Effector memory CD8-positive, alpha-beta T cell (primary cell): ENCODE measurements at regions not wholly inside any gene's neighbourhood (a gene's known extent, or its start where the extent isn't known, plus 50 kb on each side); places are given as distances from the start of the nearest gene placed in this dataset.

Source experiments
- ATAC-seq: fragments of 150-1000 bp; cut with Tn5 transposase; replicated peaks from 2 replicates; pipeline ENCODE4 v1.10.0; 2021; ENCODE audit warnings: mild to moderate bottlenecking, moderate library complexity
- DNase-seq, 3 experiments: peaks; one replicate each; pipeline ENCODE4 v3.0.0; 2021
- H3K27ac Mint-ChIP-seq, 2 donors: one replicate each; pipeline ENCODE4 v1.8.0; 2022; ENCODE audit warnings: mild to moderate bottlenecking in 2 of 2, mixed read lengths in 2 of 2, moderate library complexity in 2 of 2
- H3K27me3 Mint-ChIP-seq, 2 donors: one replicate each; pipeline ENCODE4 v1.8.0; 2022; ENCODE audit warnings: mixed read lengths in 2 of 2
- H3K36me3 Mint-ChIP-seq: one replicate; pipeline ENCODE4 v1.8.0; 2022; ENCODE audit warnings: mild to moderate bottlenecking, moderate library complexity, mixed read lengths; ENCODE audit not compliant: insufficient read depth
- H3K4me1 Mint-ChIP-seq, 2 donors: one replicate each; pipeline ENCODE4 v1.8.0; 2022; ENCODE audit warnings: low read depth in 2 of 2, mixed read lengths in 2 of 2
- H3K4me3 Mint-ChIP-seq, 2 donors: one replicate each; pipeline ENCODE4 v1.8.0; 2022; ENCODE audit warnings: mild to moderate bottlenecking in 2 of 2, mixed read lengths in 2 of 2, moderate library complexity in 2 of 2
- H3K9me3 Mint-ChIP-seq, 2 donors: one replicate each; pipeline ENCODE4 v1.8.0; 2022; ENCODE audit warnings: mixed read lengths in 2 of 2

DNA sequence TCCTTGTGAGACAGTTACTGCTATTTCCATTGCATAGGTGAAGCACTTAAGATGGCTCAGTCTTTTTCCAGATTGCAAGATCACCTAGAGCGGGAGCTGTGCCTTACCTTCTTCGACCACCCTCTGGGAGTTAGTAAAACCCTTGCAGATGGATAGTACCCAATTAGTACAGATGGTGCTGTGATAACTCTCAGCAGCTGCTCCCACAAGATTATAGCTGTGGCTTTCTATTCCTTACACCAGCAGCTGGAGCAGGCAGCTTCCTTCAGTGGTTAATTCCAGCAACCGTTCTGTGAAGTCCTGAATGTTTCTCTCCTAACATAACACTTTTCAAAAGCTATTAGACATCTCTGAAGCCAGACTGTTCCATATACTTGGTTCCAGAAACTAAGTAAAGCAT is 796.8 kb downstream of the XPNPEP1 start:
- no peak for ATAC-seq
- Mint-ChIP-seq H3K4me1 (no peaks in the 10 kb centered on the region), H3K4me3 (no peak overlapping the region), H3K27me3 (no peaks in the 10 kb centered on the region), H3K9me3 (no peaks in the 10 kb centered on the region), H3K27ac (no peak overlapping the region), H3K36me3 (no peaks in the 10 kb centered on the region)
- DNase-seq = no peak

DNA sequence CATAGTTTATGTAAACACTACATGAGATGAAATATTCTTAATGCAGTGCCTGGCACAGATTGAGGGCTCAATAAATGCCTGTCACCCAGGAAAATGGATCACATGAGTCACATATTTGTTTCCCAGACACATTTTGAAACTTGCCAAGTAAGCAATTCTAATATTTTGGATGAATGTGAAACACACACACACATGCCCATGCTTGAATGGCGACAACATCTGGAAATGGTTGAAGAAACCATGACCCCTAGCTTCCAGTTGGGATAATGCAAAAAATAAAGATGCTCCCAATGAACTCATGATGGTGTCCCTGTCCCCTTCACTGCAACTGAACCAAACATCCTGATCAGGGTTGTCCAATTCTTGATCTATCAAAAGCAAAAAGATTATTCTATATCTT is 797.3 kb downstream of the XPNPEP1 start:
- no peaks in the 10 kb centered on the region for H3K9me3 Mint-ChIP-seq
- no peak for DNase-seq
- no peaks in the 10 kb centered on the region for H3K27me3 Mint-ChIP-seq
- no peak for ATAC-seq
- no peak overlapping the region for H3K27ac Mint-ChIP-seq
- no peaks in the 10 kb centered on the region for H3K4me1 Mint-ChIP-seq
- H3K4me3 Mint-ChIP-seq = no peak overlapping the region
- H3K36me3 Mint-ChIP-seq = no peaks in the 10 kb centered on the region

DNA sequence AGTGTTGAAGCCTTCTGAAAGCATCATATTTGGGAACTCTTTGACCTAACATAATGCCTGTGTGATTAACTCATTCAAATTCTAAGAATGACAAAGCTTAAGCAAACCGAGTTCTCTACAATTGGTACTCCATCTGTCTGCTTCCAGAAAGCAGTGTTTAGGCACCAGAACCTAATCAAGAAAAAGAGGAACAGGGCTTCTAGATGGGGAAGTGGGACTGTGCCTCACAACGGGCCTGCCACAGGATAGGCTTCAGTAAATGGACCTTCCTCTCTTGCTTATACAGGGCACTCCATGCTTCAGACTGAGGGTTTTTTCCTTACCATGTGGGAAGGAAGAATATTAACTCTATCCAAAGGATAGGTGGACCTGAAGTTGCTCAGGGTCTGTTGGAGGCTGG is 808.1 kb downstream of the XPNPEP1 start:
- Mint-ChIP-seq H3K27ac (no peak overlapping the region), H3K27me3 (no peaks in the 10 kb centered on the region), H3K4me3 (no peak overlapping the region), H3K4me1 (no peaks in the 10 kb centered on the region), H3K36me3 (no peaks in the 10 kb centered on the region), H3K9me3 (peaks cover 4 to 15% of the 10 kb centered on the region in 2 donors)
- ATAC-seq (no peak), DNase-seq (no peak)

DNA sequence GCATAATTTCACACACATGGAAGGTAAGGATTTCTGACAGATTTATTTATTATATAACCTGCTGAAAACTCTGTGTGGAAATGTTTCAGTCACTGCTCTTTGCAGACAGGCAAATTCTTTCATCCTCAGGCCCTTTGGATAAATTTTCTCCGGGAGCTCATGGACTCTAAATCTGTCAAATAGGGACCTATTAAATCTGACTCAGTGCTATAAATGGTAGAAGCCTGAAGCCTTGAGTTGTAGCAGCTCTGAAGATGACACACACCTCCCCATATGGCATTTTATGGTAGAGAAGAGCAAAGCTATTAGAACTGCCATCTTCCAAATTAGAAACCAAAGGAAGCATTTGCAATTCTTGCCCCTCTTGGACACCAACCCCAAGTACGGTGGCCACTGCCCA is 808.7 kb downstream of the XPNPEP1 start:
- H3K36me3 Mint-ChIP-seq = no peaks in the 10 kb centered on the region
- no peaks in the 10 kb centered on the region for H3K27me3 Mint-ChIP-seq
- no peak overlapping the region for H3K27ac Mint-ChIP-seq
- DNase-seq = no peak
- no peaks in the 10 kb centered on the region for H3K4me1 Mint-ChIP-seq
- H3K4me3 Mint-ChIP-seq = no peak overlapping the region
- peaks cover 4 to 15% of the 10 kb centered on the region in 2 donors for H3K9me3 Mint-ChIP-seq
- no peak for ATAC-seq

DNA sequence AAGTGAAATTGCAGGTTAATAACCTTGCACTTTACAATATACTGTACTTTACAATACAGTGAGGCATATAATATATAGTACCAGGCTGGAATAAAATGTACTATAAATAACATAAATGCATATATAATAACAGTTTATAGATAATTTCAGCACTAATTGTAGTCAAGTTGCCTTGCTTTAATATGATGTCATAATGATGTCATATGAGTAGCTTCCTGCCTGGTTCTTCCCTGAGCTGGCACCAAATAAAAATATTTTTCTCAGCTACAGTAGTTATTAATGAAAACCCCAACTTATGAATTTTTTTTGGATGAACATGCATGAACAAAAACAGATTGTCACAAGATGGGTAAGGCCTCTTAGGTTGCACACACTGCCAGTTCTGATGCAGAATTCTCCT is 816.7 kb downstream of the XPNPEP1 start:
- DNase-seq (no peak), ATAC-seq (no peak)
- Mint-ChIP-seq H3K36me3 (no peaks in the 10 kb centered on the region), H3K27me3 (no peaks in the 10 kb centered on the region), H3K9me3 (peaks cover 8 to 10% of the 10 kb centered on the region in 2 donors), H3K4me3 (no peak overlapping the region), H3K4me1 (no peaks in the 10 kb centered on the region), H3K27ac (no peak overlapping the region)

DNA sequence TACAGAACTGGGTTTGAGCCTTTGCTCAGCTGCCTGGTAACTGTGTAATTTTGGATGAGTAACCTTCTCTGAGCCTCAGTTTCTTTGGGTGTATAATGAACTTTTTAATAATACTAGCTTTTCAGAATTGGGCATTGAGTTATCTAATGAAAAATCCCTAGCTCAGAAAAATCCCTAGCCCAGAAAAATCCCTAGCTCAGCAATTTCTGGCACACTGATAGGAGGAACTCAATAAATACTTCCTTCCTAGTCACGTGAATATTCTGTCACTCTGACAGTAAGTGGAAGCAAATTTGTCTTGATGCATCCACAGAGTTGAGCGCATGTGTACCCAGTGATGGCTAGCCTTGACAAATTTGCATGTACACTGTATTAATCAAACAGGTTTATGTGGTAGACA is 817.6 kb downstream of the XPNPEP1 start:
- Mint-ChIP-seq H3K4me1 (no peaks in the 10 kb centered on the region), H3K9me3 (peaks cover 9 to 10% of the 10 kb centered on the region in 2 donors), H3K36me3 (no peaks in the 10 kb centered on the region), H3K4me3 (no peak overlapping the region), H3K27ac (no peak overlapping the region), H3K27me3 (no peaks in the 10 kb centered on the region)
- no peak for ATAC-seq
- no peak for DNase-seq

DNA sequence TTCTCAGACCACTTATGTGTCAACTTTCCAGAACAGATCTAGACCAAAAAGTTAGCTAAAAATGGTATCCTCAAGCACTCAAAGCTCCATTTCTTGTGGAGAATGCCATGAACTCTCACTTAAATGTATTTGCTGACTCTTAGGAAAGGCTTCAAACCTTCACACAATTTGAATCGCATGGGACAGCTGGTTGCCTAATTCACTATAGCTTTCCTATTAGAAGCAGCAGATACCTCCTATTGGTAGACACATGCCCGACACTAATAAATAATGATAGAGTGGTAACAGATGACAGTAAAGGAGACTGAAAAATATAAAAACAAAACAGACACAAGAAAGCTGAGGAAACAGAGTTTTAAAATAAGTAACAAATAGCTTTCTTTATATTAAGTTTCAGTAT is 818.5 kb downstream of the XPNPEP1 start:
- Mint-ChIP-seq H3K27ac (no peak overlapping the region), H3K4me3 (no peak overlapping the region)

DNA sequence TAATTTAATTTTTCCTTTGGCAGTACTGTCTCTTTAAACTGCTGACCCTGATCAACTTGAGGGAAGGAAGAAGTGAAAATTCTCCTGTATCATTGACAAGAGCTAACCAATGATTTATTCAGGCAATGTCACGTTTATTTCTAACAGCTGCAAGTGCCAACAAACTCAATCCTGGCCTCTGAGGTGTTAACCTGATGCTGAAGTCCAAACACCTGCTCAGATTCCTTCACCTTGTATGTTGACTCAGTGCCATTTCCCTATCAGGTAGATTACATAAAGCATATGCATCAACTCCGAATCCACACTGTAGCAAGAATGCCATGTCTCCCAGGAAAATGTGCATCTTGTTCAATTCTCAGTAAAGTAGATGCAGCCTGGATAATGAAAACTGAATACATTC is 820.0 kb downstream of the XPNPEP1 start:
- DNase-seq = no peak
- Mint-ChIP-seq H3K27ac (no peak overlapping the region), H3K4me1 (no peaks in the 10 kb centered on the region), H3K9me3 (peaks cover 12 to 15% of the 10 kb centered on the region in 2 donors), H3K36me3 (no peaks in the 10 kb centered on the region), H3K27me3 (no peaks in the 10 kb centered on the region), H3K4me3 (no peak overlapping the region)
- ATAC-seq = no peak

More for the DNA sequence above, 818.5 kb downstream of the XPNPEP1 start:
- Mint-ChIP-seq H3K27me3 (no peaks in the 10 kb centered on the region), H3K9me3 (peaks cover 12 to 15% of the 10 kb centered on the region in 2 donors), H3K4me1 (no peaks in the 10 kb centered on the region), H3K36me3 (no peaks in the 10 kb centered on the region)
- ATAC-seq (no peak), DNase-seq (no peak)

DNA sequence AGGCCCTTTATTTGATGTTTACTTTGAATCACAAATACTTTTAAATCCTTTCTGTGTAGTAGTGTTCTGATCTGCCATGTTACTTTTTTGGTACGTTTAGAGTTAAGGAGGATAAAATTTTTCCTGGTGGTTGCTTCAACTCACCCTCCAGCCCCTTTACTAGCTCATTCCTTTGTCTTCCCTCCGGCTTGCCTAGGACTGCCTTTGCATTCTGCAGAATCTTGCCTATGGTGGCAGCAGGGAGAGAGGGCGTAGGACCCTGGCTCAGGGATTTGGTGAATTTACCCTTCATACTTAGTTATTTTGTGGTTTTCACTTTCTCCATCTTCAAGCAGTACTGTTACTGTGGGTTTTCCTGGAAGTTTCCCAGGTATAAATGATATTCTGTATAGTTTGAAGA is 833.5 kb downstream of the XPNPEP1 start:
- Mint-ChIP-seq H3K27ac (no peak overlapping the region), H3K36me3 (no peaks in the 10 kb centered on the region), H3K27me3 (no peaks in the 10 kb centered on the region), H3K9me3 (peaks cover 13 to 25% of the 10 kb centered on the region in 2 donors), H3K4me1 (no peaks in the 10 kb centered on the region), H3K4me3 (no peak overlapping the region)
- DNase-seq (no peak), ATAC-seq (no peak)

DNA sequence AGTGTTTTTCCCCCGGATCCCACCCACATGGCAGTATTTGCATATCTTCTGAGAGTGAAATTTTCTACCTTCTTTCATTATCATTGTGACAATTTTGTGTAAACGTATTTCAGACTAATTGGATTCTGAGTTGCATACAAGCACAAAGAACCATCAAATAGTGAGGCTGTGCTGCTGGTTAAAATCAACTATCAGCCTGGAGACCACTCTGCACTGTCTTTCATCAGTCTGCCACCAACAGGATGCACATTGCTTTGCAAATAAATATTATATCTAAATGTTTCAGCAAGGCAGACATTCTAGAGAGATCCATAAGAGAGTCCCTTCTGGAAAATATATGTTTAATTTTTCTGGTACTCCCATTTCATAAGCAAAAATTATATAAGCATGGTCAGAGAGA is 851.8 kb downstream of the XPNPEP1 start:
- H3K4me3 Mint-ChIP-seq = no peak overlapping the region

DNA sequence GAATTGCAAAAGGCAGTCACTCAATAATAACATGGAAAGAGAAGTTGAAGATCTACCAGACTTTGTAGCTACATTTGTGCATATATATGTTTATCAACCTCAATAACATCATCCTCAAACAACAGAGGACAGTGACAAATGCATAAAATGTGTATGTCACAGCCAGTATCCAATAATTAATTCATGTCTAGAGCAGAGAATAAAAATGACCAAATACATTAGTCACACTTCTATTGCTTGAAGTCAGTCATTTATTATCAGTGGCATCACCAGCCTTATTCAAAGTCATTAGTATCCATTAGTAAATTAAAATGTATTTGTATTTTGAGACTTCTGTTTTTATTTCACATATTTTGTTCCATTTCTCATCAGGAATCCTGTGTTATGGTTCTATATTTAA is 852.8 kb downstream of the XPNPEP1 start:
- Mint-ChIP-seq H3K4me3 (no peak overlapping the region), H3K9me3 (peaks cover 6 to 23% of the 10 kb centered on the region in 2 donors), H3K4me1 (no peaks in the 10 kb centered on the region), H3K36me3 (no peaks in the 10 kb centered on the region), H3K27ac (no peak overlapping the region), H3K27me3 (no peaks in the 10 kb centered on the region)
- ATAC-seq = no peak
- DNase-seq = no peak

More for the DNA sequence above, 851.8 kb downstream of the XPNPEP1 start:
- no peak overlapping the region for H3K27ac Mint-ChIP-seq
- DNase-seq (no peak), ATAC-seq (no peak)
- no peaks in the 10 kb centered on the region for H3K27me3 Mint-ChIP-seq
- H3K36me3 Mint-ChIP-seq = no peaks in the 10 kb centered on the region
- H3K9me3 Mint-ChIP-seq = peaks cover 6 to 18% of the 10 kb centered on the region in 2 donors
- H3K4me1 Mint-ChIP-seq = no peaks in the 10 kb centered on the region

DNA sequence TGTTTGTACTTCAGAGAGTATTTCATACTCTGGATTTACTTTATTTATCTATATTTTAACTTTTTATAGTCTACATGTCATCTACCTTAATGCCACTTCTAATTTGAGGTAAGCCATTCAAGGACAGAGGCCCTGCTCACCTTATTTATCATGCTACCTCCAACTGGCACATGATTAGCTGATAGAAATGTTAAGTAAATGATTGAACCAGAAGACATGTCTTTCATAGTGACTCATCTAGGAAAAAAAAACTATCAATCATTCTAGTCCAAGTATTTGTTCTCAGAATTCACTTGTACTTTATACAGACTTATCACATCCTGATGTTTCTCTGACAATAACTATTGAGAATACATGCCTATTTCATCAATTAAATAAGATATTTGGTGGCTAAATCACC is 856.3 kb downstream of the XPNPEP1 start:
- DNase-seq = no peak
- no peak overlapping the region for H3K27ac Mint-ChIP-seq
- H3K36me3 Mint-ChIP-seq = no peaks in the 10 kb centered on the region
- H3K4me3 Mint-ChIP-seq = no peak overlapping the region
- ATAC-seq = no peak
- H3K4me1 Mint-ChIP-seq = no peaks in the 10 kb centered on the region
- H3K9me3 Mint-ChIP-seq = peaks cover 7 to 18% of the 10 kb centered on the region in 2 donors
- no peaks in the 10 kb centered on the region for H3K27me3 Mint-ChIP-seq

DNA sequence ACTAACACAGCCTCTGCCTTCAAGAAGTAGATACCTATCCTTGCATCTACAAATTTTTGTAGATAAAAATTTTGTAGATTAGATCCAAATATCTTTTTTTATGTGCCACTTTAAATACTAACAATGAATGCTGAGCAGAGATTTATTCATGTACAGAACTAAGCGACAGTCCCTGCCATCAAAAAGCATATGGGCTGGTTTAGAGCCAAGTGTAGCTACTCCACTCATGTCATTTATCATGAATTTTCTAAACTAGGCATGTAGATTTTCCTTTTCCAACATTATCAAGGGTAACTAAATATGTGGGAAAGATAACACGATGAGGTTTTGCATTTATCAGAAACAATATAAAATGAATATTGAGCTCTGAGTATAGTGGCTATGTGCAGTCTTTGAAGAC is 857.5 kb downstream of the XPNPEP1 start:
- H3K4me1 Mint-ChIP-seq = no peaks in the 10 kb centered on the region
- no peak overlapping the region for H3K27ac Mint-ChIP-seq
- peaks cover 7 to 18% of the 10 kb centered on the region in 2 donors for H3K9me3 Mint-ChIP-seq
- DNase-seq = no peak
- H3K4me3 Mint-ChIP-seq = no peak overlapping the region
- H3K36me3 Mint-ChIP-seq = no peaks in the 10 kb centered on the region
- no peak for ATAC-seq
- no peaks in the 10 kb centered on the region for H3K27me3 Mint-ChIP-seq

DNA sequence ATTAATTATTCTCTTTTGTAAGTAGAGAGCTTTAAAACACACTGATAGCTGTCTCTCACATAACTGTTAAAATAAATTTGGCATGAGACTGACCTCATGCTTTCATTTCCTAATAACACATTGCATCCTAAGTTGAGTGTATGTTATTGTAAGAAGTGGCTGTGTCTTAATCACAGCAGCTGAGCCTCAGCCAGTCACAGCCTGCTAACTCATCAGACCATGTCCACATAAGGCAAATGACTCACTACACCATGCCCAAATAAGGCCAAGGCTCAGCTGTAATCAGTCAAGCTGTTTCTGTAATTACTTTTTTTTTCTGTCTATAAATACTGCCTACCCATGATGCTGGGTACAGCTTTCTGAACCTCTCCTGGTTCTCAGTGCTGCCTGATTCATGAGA is 860.9 kb downstream of the XPNPEP1 start:
- no peaks in the 10 kb centered on the region for H3K4me1 Mint-ChIP-seq
- H3K4me3 Mint-ChIP-seq = no peak overlapping the region
- DNase-seq (no peak), ATAC-seq (no peak)
- no peak overlapping the region for H3K27ac Mint-ChIP-seq
- no peaks in the 10 kb centered on the region for H3K27me3 Mint-ChIP-seq
- no peaks in the 10 kb centered on the region for H3K36me3 Mint-ChIP-seq
- peaks cover 1 to 6% of the 10 kb centered on the region in 2 donors for H3K9me3 Mint-ChIP-seq

DNA sequence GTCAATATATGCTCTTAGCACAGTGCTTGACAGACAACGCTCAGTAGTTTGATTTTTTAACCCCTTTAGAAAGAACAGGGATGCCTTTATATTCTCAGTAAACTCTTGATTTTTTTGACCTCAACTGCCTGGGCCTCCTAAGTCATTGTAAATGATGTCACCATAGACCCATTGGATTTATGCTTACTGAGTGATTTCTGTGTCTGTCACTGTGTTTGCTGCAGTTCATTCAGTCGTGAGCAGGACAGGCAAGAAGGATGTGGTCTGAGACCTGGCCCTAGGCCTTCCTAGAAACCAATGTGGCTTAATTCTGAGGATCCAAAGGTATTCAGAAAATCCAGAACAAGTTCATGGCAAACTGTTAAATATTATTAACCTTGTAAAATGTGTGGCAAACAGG is 868.1 kb downstream of the XPNPEP1 start:
- ATAC-seq = no peak
- Mint-ChIP-seq H3K27me3 (no peaks in the 10 kb centered on the region), H3K4me1 (no peaks in the 10 kb centered on the region), H3K27ac (no peak overlapping the region), H3K36me3 (no peaks in the 10 kb centered on the region), H3K9me3 (peaks cover 10 to 15% of the 10 kb centered on the region in 2 donors), H3K4me3 (no peak overlapping the region)
- no peak for DNase-seq
